A673 (cell line): ENCODE measurements at regions not wholly inside any gene's neighbourhood (a gene's known extent, or its start where the extent isn't known, plus 50 kb on each side); places are given as distances from the start of the nearest gene placed in this dataset.

Experiments used
- BruUV-seq: library from RNA; stranded (reverse); fragments of 400-500 nt; replicated peaks from 2 replicates; lab custom pipeline; 2021; lab: Mats Ljungman, UMichigan
- CTCF ChIA-PET: fragments of 300-600 bp; sonication (Branson Sonifier 250); formaldehyde crosslinking; loops from one replicate; lab custom pipeline; 2022; ENCODE audit warnings: antibody characterized with exemption; lab: Charles Lee
- POLR2A ChIA-PET: fragments of 300-600 bp; sonication (Branson Sonifier 250); formaldehyde crosslinking; loops from one replicate; lab custom pipeline; 2022; ENCODE audit warnings: antibody characterized with exemption; ENCODE audit not compliant: low non-redundant PET; lab: Charles Lee
- DNase-seq: peaks from one replicate; pipeline ENCODE4 v3.0.0-alpha.2; 2015; ENCODE audit warnings: low spot score
- H3K27ac ChIP-seq: fragments of 200-600 bp; sonication (generic); 2 replicates; pipeline ENCODE4 v1.5.1; 2016; ENCODE audit warnings: mixed run types, low read depth, mild to moderate bottlenecking, mixed read lengths, antibody characterized with exemption, low read length; ENCODE audit not compliant: poor library complexity, severe bottlenecking
- H3K27me3 ChIP-seq: fragments of 200-600 bp; sonication (generic); replicated peaks from 2 replicates; pipeline ENCODE4 v1.6.1; 2017; ENCODE audit warnings: mixed run types, low read depth, mild to moderate bottlenecking, mixed read lengths, antibody characterized with exemption, low read length; ENCODE audit not compliant: insufficient read depth, poor library complexity
- H3K36me3 ChIP-seq: fragments of 200-600 bp; sonication (generic); 2 replicates; pipeline ENCODE4 v1.6.1; 2016; ENCODE audit warnings: mixed run types, mild to moderate bottlenecking, mixed read lengths, antibody characterized with exemption, low read length; ENCODE audit not compliant: insufficient read depth, poor library complexity, severe bottlenecking
- H3K4me1 ChIP-seq: fragments of 200-600 bp; sonication (generic); 2 replicates; pipeline ENCODE4 v1.6.1; 2017; ENCODE audit warnings: mixed run types, mild to moderate bottlenecking, mixed read lengths, antibody characterized with exemption, low read length; ENCODE audit not compliant: insufficient read depth, poor library complexity, severe bottlenecking
- H3K4me3 ChIP-seq: fragments of 200-600 bp; sonication (generic); 2 replicates; pipeline ENCODE4 v1.5.1; 2016; ENCODE audit warnings: low read depth, mixed run types, mild to moderate bottlenecking, mixed read lengths, low read length; ENCODE audit not compliant: poor library complexity, severe bottlenecking
- H3K9me3 ChIP-seq: fragments of 200-600 bp; sonication (generic); 2 replicates; pipeline ENCODE4 v1.6.1; 2016; ENCODE audit warnings: mixed run types, low read depth, mild to moderate bottlenecking, mixed read lengths, antibody characterized with exemption, low read length; ENCODE audit not compliant: poor library complexity, severe bottlenecking
- EZH2 ChIP-seq: fragments of 200-600 bp; sonication (generic); IDR thresholded peaks from 2 replicates; pipeline ENCODE4 v1.6.1; 2017; ENCODE audit warnings: borderline replicate concordance, low read depth, mild to moderate bottlenecking, mixed read lengths, antibody characterized with exemption, low read length; ENCODE audit not compliant: poor library complexity, severe bottlenecking
- intact Hi-C: fragments of 100-400 bp; cut with micrococcal nuclease; formaldehyde crosslinking; loops from one replicate; pipeline ENCODE4 v1.10.0; 2022; ENCODE audit not compliant: unreplicated experiment
- TF ChIP-seq, protein P1 (sequence below): fragments of 300-800, 200-600 bp; sonication (generic); conservative IDR thresholded peaks from 2 replicates; pipeline ENCODE4 v1.5.1; 2017; ENCODE audit warnings: low read depth, mild to moderate bottlenecking, antibody characterized with exemption, low read length, moderate library complexity, mixed read lengths

DNA sequence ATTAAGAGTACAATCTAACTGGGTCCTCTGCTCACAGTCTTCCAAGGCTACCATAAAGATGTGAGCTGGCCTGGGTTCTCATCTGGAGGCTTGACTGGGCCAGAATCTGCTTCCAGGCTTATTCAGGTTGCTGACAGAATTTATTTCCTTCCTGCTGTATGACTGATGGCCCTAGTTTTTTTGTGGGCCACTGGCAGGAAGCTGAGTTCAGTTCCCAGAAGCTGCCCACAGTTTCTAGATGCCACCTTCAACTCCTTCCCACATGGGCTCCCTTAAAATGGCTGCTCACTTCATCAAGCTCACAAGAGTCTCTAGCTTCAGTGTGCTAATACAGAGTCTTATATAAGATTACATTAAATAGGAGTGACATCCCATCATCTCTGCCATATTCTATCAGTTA is 121.7 kb upstream of the CAND1 start:
- intact Hi-C loops: no loop called here
- Histone ChIP-seq H3K4me3 (no peak overlapping the region), H3K27ac (no peak overlapping the region), H3K9me3 (no peaks in the 10 kb centered on the region), H3K36me3 (no peaks in the 10 kb centered on the region), H3K4me1 (peaks cover 12% of the 10 kb centered on the region), H3K27me3 (peaks cover 5% of the 10 kb centered on the region)
- no TSS peak for BruUV-seq
- ChIA-PET CTCF (interaction anchor here (0.6 kb wide), 1 partner anchor 13 kb away, joined by 4 read pairs; no protein-coding TSS in a partner anchor), POLR2A (no interaction called here)
- no peak for DNase-seq
- TF ChIP-seq, protein P1, sequence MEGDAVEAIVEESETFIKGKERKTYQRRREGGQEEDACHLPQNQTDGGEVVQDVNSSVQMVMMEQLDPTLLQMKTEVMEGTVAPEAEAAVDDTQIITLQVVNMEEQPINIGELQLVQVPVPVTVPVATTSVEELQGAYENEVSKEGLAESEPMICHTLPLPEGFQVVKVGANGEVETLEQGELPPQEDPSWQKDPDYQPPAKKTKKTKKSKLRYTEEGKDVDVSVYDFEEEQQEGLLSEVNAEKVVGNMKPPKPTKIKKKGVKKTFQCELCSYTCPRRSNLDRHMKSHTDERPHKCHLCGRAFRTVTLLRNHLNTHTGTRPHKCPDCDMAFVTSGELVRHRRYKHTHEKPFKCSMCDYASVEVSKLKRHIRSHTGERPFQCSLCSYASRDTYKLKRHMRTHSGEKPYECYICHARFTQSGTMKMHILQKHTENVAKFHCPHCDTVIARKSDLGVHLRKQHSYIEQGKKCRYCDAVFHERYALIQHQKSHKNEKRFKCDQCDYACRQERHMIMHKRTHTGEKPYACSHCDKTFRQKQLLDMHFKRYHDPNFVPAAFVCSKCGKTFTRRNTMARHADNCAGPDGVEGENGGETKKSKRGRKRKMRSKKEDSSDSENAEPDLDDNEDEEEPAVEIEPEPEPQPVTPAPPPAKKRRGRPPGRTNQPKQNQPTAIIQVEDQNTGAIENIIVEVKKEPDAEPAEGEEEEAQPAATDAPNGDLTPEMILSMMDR: no peak
- TF ChIP-seq EZH2: no peak

DNA sequence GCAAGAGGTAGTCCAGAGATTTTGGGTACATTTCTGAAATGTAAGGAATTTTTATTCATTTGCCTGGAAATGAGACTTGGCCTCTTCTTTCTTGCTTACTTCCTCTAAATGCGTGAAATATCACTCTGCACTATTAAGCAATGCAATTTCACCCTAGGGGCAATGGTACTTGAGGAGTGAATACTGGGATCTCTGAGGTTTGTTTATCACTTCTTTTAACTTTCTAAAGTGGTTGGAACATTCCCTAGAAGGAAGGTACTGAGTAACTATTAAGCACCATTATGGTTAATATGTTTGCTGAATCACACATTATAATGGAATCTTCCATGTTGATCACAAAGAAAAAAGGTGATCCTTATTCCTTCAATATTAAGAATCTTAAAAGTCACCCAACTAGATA is 120.9 kb upstream of the CAND1 start:
- no peak for TF ChIP-seq EZH2
- TF ChIP-seq, protein P1: no peak
- no peak overlapping the region for H3K4me3 ChIP-seq
- ChIA-PET CTCF (no interaction called here), POLR2A (interaction anchor here (0.6 kb wide), 1 partner anchor 474 kb away, joined by 3 read pairs; no protein-coding TSS in a partner anchor)
- no peaks in the 10 kb centered on the region for H3K36me3 ChIP-seq
- H3K4me1 ChIP-seq: peaks cover 14% of the 10 kb centered on the region
- H3K27ac ChIP-seq: no peak overlapping the region
- no peaks in the 10 kb centered on the region for H3K9me3 ChIP-seq
- no TSS peak for BruUV-seq
- intact Hi-C loops: no loop called here
- H3K27me3 ChIP-seq: peaks cover 5% of the 10 kb centered on the region
- no peak for DNase-seq

DNA sequence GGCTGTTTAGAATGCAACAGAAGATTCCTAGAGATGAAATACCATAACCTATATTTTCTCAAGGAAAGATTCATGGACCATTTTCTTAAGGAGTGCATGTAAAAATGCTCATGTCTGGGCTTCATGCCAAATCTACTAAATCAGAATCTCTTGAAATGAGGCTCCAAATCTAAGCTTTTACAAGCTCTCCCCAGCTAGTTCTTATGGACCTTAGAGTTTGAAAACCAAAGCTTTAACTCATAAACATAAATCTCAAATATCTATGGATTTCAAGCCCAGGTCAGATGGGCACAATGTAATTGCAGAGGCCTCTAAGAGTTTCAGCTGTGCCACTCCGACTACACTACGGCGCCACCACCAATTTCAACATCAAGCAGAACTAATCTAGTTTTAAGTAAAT is 117.3 kb upstream of the CAND1 start:
- DNase-seq: peak; percentile 64
- TF ChIP-seq, protein P1: no peak
- no peak for TF ChIP-seq EZH2
- Histone ChIP-seq H3K27me3 (no peaks in the 10 kb centered on the region), H3K4me1 (peaks cover 14% of the 10 kb centered on the region), H3K4me3 (no peak overlapping the region), H3K9me3 (no peaks in the 10 kb centered on the region), H3K36me3 (no peaks in the 10 kb centered on the region), H3K27ac (no peak overlapping the region)
- intact Hi-C loops: no loop called here
- ChIA-PET CTCF (interaction anchor here (1.1 kb wide), 1 partner anchor 10 kb away, joined by 3 read pairs; no protein-coding TSS in a partner anchor), POLR2A (no interaction called here)
- BruUV-seq: no TSS peak
